HUES6 (cell line): ENCODE measurements at regions not wholly inside any gene's neighbourhood (a gene's known extent, or its start where the extent isn't known, plus 50 kb on each side); places are given as distances from the start of the nearest gene placed in this dataset.

Experiments
- H3K27ac ChIP-seq: 2 replicates; pipeline ENCODE4 v1.7.0; 2013; ENCODE audit warnings: low read depth, mild to moderate bottlenecking, low read length, inconsistent platforms
- H3K27me3 ChIP-seq: 2 replicates; pipeline ENCODE4 v1.6.1; 2013; ENCODE audit warnings: low read length; ENCODE audit not compliant: control insufficient read depth, insufficient read depth
- H3K36me3 ChIP-seq: 2 replicates; pipeline ENCODE4 v1.6.1; 2013; ENCODE audit warnings: low read length; ENCODE audit not compliant: control insufficient read depth, insufficient read depth
- H3K4me1 ChIP-seq: 2 replicates; pipeline ENCODE4 v1.6.1; 2013; ENCODE audit warnings: low read length; ENCODE audit not compliant: control insufficient read depth, insufficient read depth
- H3K4me3 ChIP-seq: 2 replicates; pipeline ENCODE4 v1.5.1; 2013; ENCODE audit warnings: low read depth, low read length
- H3K9ac ChIP-seq: one replicate; pipeline ENCODE4 v1.6.1; 2013; ENCODE audit warnings: mild to moderate bottlenecking, low read length
- H3K9me3 ChIP-seq: 2 replicates; pipeline ENCODE4 v1.6.1; 2013; ENCODE audit warnings: low read depth, low read length; ENCODE audit not compliant: control insufficient read depth, insufficient read depth

- no peak overlapping the region for H3K27ac ChIP-seq
- H3K9me3 ChIP-seq: peaks cover 5% of the 10 kb centered on the region; the same call in 1 of the 2 replicates
- H3K4me1 ChIP-seq: peaks cover 3% of the 10 kb centered on the region; the same call in 1 of the 2 replicates
- no peaks in the 10 kb centered on the region for H3K36me3 ChIP-seq
- no peaks in the 10 kb centered on the region for H3K27me3 ChIP-seq
- H3K4me3 ChIP-seq: no peak overlapping the region
- no peak overlapping the region for H3K9ac ChIP-seq
These were observed 163.8 kb upstream of the KLF6 start for GRCh38 chr10:3948843-3949242.

- Histone ChIP-seq H3K9me3 (peaks cover 5% of the 10 kb centered on the region; the same call in 1 of the 2 replicates), H3K27me3 (no peaks in the 10 kb centered on the region), H3K36me3 (no peaks in the 10 kb centered on the region), H3K4me3 (no peak overlapping the region), H3K4me1 (peaks cover 10% of the 10 kb centered on the region; the same call in 1 of the 2 replicates), H3K9ac (no peak overlapping the region), H3K27ac (no peak overlapping the region)
These were observed 161.5 kb upstream of the KLF6 start for GRCh38 chr10:3946234-3947229.

GRCh38 chr10:3945026-3945425, 160.0 kb upstream of the KLF6 start:
- H3K9me3 ChIP-seq: peaks cover 15% of the 10 kb centered on the region
- peaks cover 10% of the 10 kb centered on the region; the same call in 1 of the 2 replicates for H3K4me1 ChIP-seq
- H3K9ac ChIP-seq: no peak overlapping the region
- no peaks in the 10 kb centered on the region for H3K36me3 ChIP-seq
- H3K27ac ChIP-seq: no peak overlapping the region
- H3K27me3 ChIP-seq: no peaks in the 10 kb centered on the region
- H3K4me3 ChIP-seq: no peak overlapping the region

- Histone ChIP-seq H3K4me1 (peaks cover 8% of the 10 kb centered on the region; the same call in 1 of the 2 replicates), H3K27ac (no peak overlapping the region)
These were observed 159.6 kb upstream of the KLF6 start for GRCh38 chr10:3944591-3944990.

GRCh38 chr10:3943695-3944257, 158.8 kb upstream of the KLF6 start:
- Histone ChIP-seq H3K27me3 (no peaks in the 10 kb centered on the region), H3K36me3 (no peaks in the 10 kb centered on the region), H3K4me1 (peaks cover 6% of the 10 kb centered on the region; the same call in 1 of the 2 replicates), H3K27ac (no peak overlapping the region), H3K9ac (no peak overlapping the region), H3K4me3 (no peak overlapping the region), H3K9me3 (peaks cover 18% of the 10 kb centered on the region)

More at GRCh38 chr10:3944591-3944990, 159.6 kb upstream of the KLF6 start:
- no peaks in the 10 kb centered on the region for H3K36me3 ChIP-seq
- H3K4me3 ChIP-seq: no peak overlapping the region
- no peak overlapping the region for H3K9ac ChIP-seq
- no peaks in the 10 kb centered on the region for H3K27me3 ChIP-seq
- H3K9me3 ChIP-seq: peaks cover 15% of the 10 kb centered on the region

GRCh38 chr10:3942937-3943489, 158.0 kb upstream of the KLF6 start:
- Histone ChIP-seq H3K36me3 (no peaks in the 10 kb centered on the region), H3K4me1 (peaks cover 6% of the 10 kb centered on the region; the same call in 1 of the 2 replicates), H3K9me3 (peaks cover 18% of the 10 kb centered on the region), H3K27me3 (no peaks in the 10 kb centered on the region), H3K9ac (no peak overlapping the region), H3K27ac (no peak overlapping the region), H3K4me3 (no peak overlapping the region)

GRCh38 chr10:3941676-3942075, 156.7 kb upstream of the KLF6 start:
- peaks cover 18% of the 10 kb centered on the region for H3K9me3 ChIP-seq
- H3K4me1 ChIP-seq: peaks cover 6% of the 10 kb centered on the region; the same call in 1 of the 2 replicates
- H3K4me3 ChIP-seq: no peak overlapping the region
- H3K27me3 ChIP-seq: no peaks in the 10 kb centered on the region
- H3K36me3 ChIP-seq: no peaks in the 10 kb centered on the region
- no peak overlapping the region for H3K9ac ChIP-seq
- no peak overlapping the region for H3K27ac ChIP-seq

GRCh38 chr10:3936422-3937040, 151.5 kb upstream of the KLF6 start:
- H3K27ac ChIP-seq: no peak overlapping the region
- no peak overlapping the region for H3K4me3 ChIP-seq
- no peaks in the 10 kb centered on the region for H3K27me3 ChIP-seq
- no peaks in the 10 kb centered on the region for H3K36me3 ChIP-seq
- peaks cover 13% of the 10 kb centered on the region; the same call in 1 of the 2 replicates for H3K9me3 ChIP-seq
- no peak overlapping the region for H3K9ac ChIP-seq
- no peaks in the 10 kb centered on the region for H3K4me1 ChIP-seq

GRCh38 chr10:3935933-3936359, 150.9 kb upstream of the KLF6 start:
- H3K4me1 ChIP-seq: no peaks in the 10 kb centered on the region
- peaks cover 10% of the 10 kb centered on the region; the same call in 1 of the 2 replicates for H3K9me3 ChIP-seq
- H3K27ac ChIP-seq: no peak overlapping the region
- H3K27me3 ChIP-seq: no peaks in the 10 kb centered on the region
- H3K36me3 ChIP-seq: no peaks in the 10 kb centered on the region
- H3K4me3 ChIP-seq: no peak overlapping the region
- no peak overlapping the region for H3K9ac ChIP-seq

- H3K4me3 ChIP-seq: no peak overlapping the region
These were observed 150.1 kb upstream of the KLF6 start for GRCh38 chr10:3935141-3935540.

More at GRCh38 chr10:3935141-3935540, 150.1 kb upstream of the KLF6 start:
- Histone ChIP-seq H3K9me3 (peaks cover 4% of the 10 kb centered on the region; the same call in 1 of the 2 replicates), H3K4me1 (no peaks in the 10 kb centered on the region), H3K9ac (no peak overlapping the region), H3K36me3 (no peaks in the 10 kb centered on the region), H3K27me3 (no peaks in the 10 kb centered on the region), H3K27ac (no peak overlapping the region)
